ENCODE measurements at regions not wholly inside any gene's neighbourhood (a gene's known extent, or its start where the extent isn't known, plus 50 kb on each side); places are given as distances from the start of the nearest gene placed in this dataset.

- no peak for DNase-seq (ENCODE audit: low read depth in 2 of 3, low spot score in 2 of 3)
Measured at GRCh38 chr15:46386356-46386755, 751.5 kb downstream of the SQOR start.

- DNase-seq (ENCODE audit: low read depth in 2 of 3, low spot score in 2 of 3), result no peak
Measured at GRCh38 chr15:46389739-46390138, 754.9 kb downstream of the SQOR start.

GRCh38 chr15:46394463-46394862 is 759.6 kb downstream of the SQOR start:
- DNase-seq (ENCODE audit: low read depth in 2 of 3, low spot score in 2 of 3), result no peak

- DNase-seq (ENCODE audit: low read depth in 2 of 3, low spot score in 2 of 3), result no peak
Measured at GRCh38 chr15:46408312-46408711, 773.5 kb downstream of the SQOR start.

- DNase-seq (ENCODE audit: low read depth in 2 of 3, low spot score in 2 of 3), result no peak
Measured at GRCh38 chr15:46409841-46410301, 775.0 kb downstream of the SQOR start.

- DNase-seq (ENCODE audit: low read depth in 2 of 3, low spot score in 2 of 3), result no peak
Measured at GRCh38 chr15:46410705-46411104, 775.9 kb downstream of the SQOR start.

- DNase-seq (ENCODE audit: low read depth in 2 of 3, low spot score in 2 of 3), result no peak
Measured at GRCh38 chr15:46411900-46412299, 777.1 kb downstream of the SQOR start.

- no peak for DNase-seq (ENCODE audit: low read depth in 2 of 3, low spot score in 2 of 3)
Measured at GRCh38 chr15:46413799-46414198, 779.0 kb downstream of the SQOR start.

- DNase-seq (ENCODE audit: low read depth in 2 of 3, low spot score in 2 of 3), result no peak
Measured at GRCh38 chr15:46416544-46416943, 781.7 kb downstream of the SQOR start.

GRCh38 chr15:46420990-46421389 is 786.2 kb downstream of the SQOR start:
- DNase-seq (ENCODE audit: low read depth in 2 of 3, low spot score in 2 of 3), result no peak

GRCh38 chr15:46441294-46442062 is 806.6 kb downstream of the SQOR start:
- no peak for DNase-seq (ENCODE audit: low read depth in 2 of 3, low spot score in 2 of 3)

GRCh38 chr15:46442184-46442583 is 807.4 kb downstream of the SQOR start:
- DNase-seq (ENCODE audit: low read depth in 2 of 3, low spot score in 2 of 3), result no peak

- no peak for DNase-seq (ENCODE audit: low read depth in 2 of 3, low spot score in 2 of 3)
Measured at GRCh38 chr15:46442901-46443590, 808.2 kb downstream of the SQOR start.

- no peak for DNase-seq (ENCODE audit: low read depth in 2 of 3, low spot score in 2 of 3)
Measured at GRCh38 chr15:46450112-46450809, 815.4 kb downstream of the SQOR start.

- DNase-seq (ENCODE audit: low read depth in 2 of 3, low spot score in 2 of 3), result no peak
Measured at GRCh38 chr15:46450810-46451182, 816.0 kb downstream of the SQOR start.

- no peak for DNase-seq (ENCODE audit: low read depth in 2 of 3, low spot score in 2 of 3)
Measured at GRCh38 chr15:46452297-46452820, 817.5 kb downstream of the SQOR start.

- DNase-seq (ENCODE audit: low read depth in 2 of 3, low spot score in 2 of 3), result no peak
Measured at GRCh38 chr15:46456456-46456855, 821.6 kb downstream of the SQOR start.

- no peak for DNase-seq (ENCODE audit: low read depth in 2 of 3, low spot score in 2 of 3)
Measured at GRCh38 chr15:46460431-46461094, 825.7 kb downstream of the SQOR start.

- no peak for DNase-seq (ENCODE audit: low read depth in 2 of 3, low spot score in 2 of 3)
Measured at GRCh38 chr15:46461416-46461815, 826.6 kb downstream of the SQOR start.

- no peak for DNase-seq (ENCODE audit: low read depth in 2 of 3, low spot score in 2 of 3)
Measured at GRCh38 chr15:46467041-46467440, 832.2 kb downstream of the SQOR start.

GRCh38 chr15:46471096-46471495 is 836.3 kb downstream of the SQOR start:
- no peak for DNase-seq (ENCODE audit: low read depth in 2 of 3, low spot score in 2 of 3)
